ENCODE measurements at regions not wholly inside any gene's neighbourhood (a gene's known extent, or its start where the extent isn't known, plus 50 kb on each side); places are given as distances from the start of the nearest gene placed in this dataset.
A peak's percentile ranks its signal among the peaks of the same experiment; 100 is the strongest.

GRCh38 chr9:109953813-109954497, 174.0 kb downstream of the PALM2AKAP2 start:
- Histone ChIP-seq H3K4me3 (ENCODE audit: low read depth, low read length) (no peak overlapping the region), H3K36me3 (ENCODE audit: control insufficient read depth, insufficient read depth, low read length) (no peaks in the 10 kb centered on the region), H3K27me3 (ENCODE audit: control insufficient read depth, insufficient read depth, low read length) (no peaks in the 10 kb centered on the region)
- DNase-seq (ENCODE audit: low read depth) = no peak
- TF ChIP-seq CTCF (IDR thresholded peaks at IDR 0.05; ENCODE audit: insufficient read depth, low read length, poor library complexity, severe bottlenecking) = peak; percentile 33

- no peaks in the 10 kb centered on the region for H3K36me3 ChIP-seq (ENCODE audit: control insufficient read depth, insufficient read depth, low read length)
- no peaks in the 10 kb centered on the region for H3K27me3 ChIP-seq (ENCODE audit: control insufficient read depth, insufficient read depth, low read length)
- no peak overlapping the region for H3K4me3 ChIP-seq (ENCODE audit: low read depth, low read length)
- TF ChIP-seq CTCF (IDR thresholded peaks at IDR 0.05; ENCODE audit: insufficient read depth, low read length, poor library complexity, severe bottlenecking) = no peak
- DNase-seq (ENCODE audit: low read depth) = no peak
These were observed 176.9 kb downstream of the PALM2AKAP2 start for GRCh38 chr9:109956717-109957440.

GRCh38 chr9:109959679-109960078, 179.7 kb downstream of the PALM2AKAP2 start:
- no peak for DNase-seq (ENCODE audit: low read depth)
- no peaks in the 10 kb centered on the region for H3K36me3 ChIP-seq (ENCODE audit: control insufficient read depth, insufficient read depth, low read length)
- no peak overlapping the region for H3K4me3 ChIP-seq (ENCODE audit: low read depth, low read length)
- no peak for TF ChIP-seq CTCF (IDR thresholded peaks at IDR 0.05; ENCODE audit: insufficient read depth, low read length, poor library complexity, severe bottlenecking)
- H3K27me3 ChIP-seq (ENCODE audit: control insufficient read depth, insufficient read depth, low read length) = no peaks in the 10 kb centered on the region

- H3K36me3 ChIP-seq (ENCODE audit: control insufficient read depth, insufficient read depth, low read length) = no peaks in the 10 kb centered on the region
- no peak overlapping the region for H3K4me3 ChIP-seq (ENCODE audit: low read depth, low read length)
- DNase-seq (ENCODE audit: low read depth) = no peak
- H3K27me3 ChIP-seq (ENCODE audit: control insufficient read depth, insufficient read depth, low read length) = no peaks in the 10 kb centered on the region
- TF ChIP-seq CTCF (IDR thresholded peaks at IDR 0.05; ENCODE audit: insufficient read depth, low read length, poor library complexity, severe bottlenecking) = no peak
These were observed 181.6 kb downstream of the PALM2AKAP2 start for GRCh38 chr9:109961626-109962025.

GRCh38 chr9:109962215-109962614, 182.2 kb downstream of the PALM2AKAP2 start:
- TF ChIP-seq CTCF (IDR thresholded peaks at IDR 0.05; ENCODE audit: insufficient read depth, low read length, poor library complexity, severe bottlenecking) = no peak
- no peaks in the 10 kb centered on the region for H3K27me3 ChIP-seq (ENCODE audit: control insufficient read depth, insufficient read depth, low read length)
- no peak overlapping the region for H3K4me3 ChIP-seq (ENCODE audit: low read depth, low read length)
- no peaks in the 10 kb centered on the region for H3K36me3 ChIP-seq (ENCODE audit: control insufficient read depth, insufficient read depth, low read length)
- DNase-seq (ENCODE audit: low read depth) = no peak
